Adrenal gland (tissue), 9 donors: ENCODE measurements at regions not wholly inside any gene's neighbourhood (a gene's known extent, or its start where the extent isn't known, plus 50 kb on each side); places are given as distances from the start of the nearest gene placed in this dataset.

Experiments used
- DNase-seq, 7 donors: peaks; one replicate each; pipeline ENCODE4 v3.0.0-alpha.2; 2019 to 2020
- H3K27ac ChIP-seq, 5 donors: fragments of 200-600 bp; sonication (generic) in 4 of 5; 1 replicate in 3 of 5; 2 replicates in 2 of 5; pipeline versions ENCODE4 v1.5.1 to v1.8.0; 2016 to 2020; ENCODE audit warnings: mild to moderate bottlenecking in 1 of 5
- H3K27me3 ChIP-seq: fragments of 200-600 bp; 2 replicates; pipeline ENCODE4 v1.8.0; 2021
- H3K36me3 ChIP-seq, 2 donors: fragments of 200-600 bp; replicated peaks in 1 of 2; 1 replicate in 1 of 2; 2 replicates in 1 of 2; pipeline versions ENCODE4 v1.5.1 to v1.8.0; 2018 to 2022
- H3K4me1 ChIP-seq, 2 donors: fragments of 200-600 bp; replicated peaks in 1 of 2; 1 replicate in 1 of 2; 2 replicates in 1 of 2; pipeline versions ENCODE4 v1.5.1 to v1.8.0; 2018 to 2021
- H3K4me3 ChIP-seq, 4 donors: fragments of 200-600 bp; sonication (generic) in 3 of 4; one replicate each; pipeline ENCODE4 v1.5.1; 2016 to 2018
- H3K9me3 ChIP-seq, 3 donors: fragments of 200-600 bp; sonication (generic) in 1 of 3; replicated peaks in 1 of 3; 1 replicate in 2 of 3; 2 replicates in 1 of 3; pipeline versions ENCODE4 v1.5.1 to v1.8.0; 2016 to 2021
- POLR2A ChIP-seq, 2 donors: fragments of 450-650 bp; IDR thresholded peaks; one replicate each; pipeline ENCODE4 v1.6.1; 2017; ENCODE audit warnings: antibody characterized with exemption in 2 of 2, mild to moderate bottlenecking in 2 of 2, moderate library complexity in 1 of 2
- WGBS, 4 donors: extraction: QIAGEN DNeasy Blood & Tissue Kit in 2 of 4; methylation state at CpG; one replicate each; pipeline versions ENCODE4 v1.1.5 to v1.1.7; 2013 to 2017; 5-methylcytosine and 5-hydroxymethylcytosine counted together
- intact Hi-C, 2 donors: fragments of 100-400 bp; cut with DNase I; formaldehyde crosslinking; loops; one replicate each; pipeline versions ENCODE4 v1.14.1 to v1.15.0; 2022 to 2023
- TF ChIP-seq, protein P1 (sequence below), 6 experiments: fragments of 450-650 bp in 4 of 6; fragments of 200-600 bp in 2 of 6; sonication (generic) in 1 of 6; IDR thresholded peaks; 1 replicate in 5 of 6; 2 replicates in 1 of 6; pipeline versions ENCODE4 v1.5.1 to v1.8.0; 2016 to 2021; ENCODE audit warnings: antibody characterized with exemption in 6 of 6, mild to moderate bottlenecking in 2 of 6, moderate library complexity in 1 of 6
- donor health status: healthy with polysubstance abuse.
- donor health status: Bipolar disorder and iron deficiency.
- donor health status: DM: yes; HTN: yes; CAD: no.
- donor health status: DM: no; HTN: no; CAD: no.
- donor health status: DM: no; HTN: no; CAD: no.

DNA sequence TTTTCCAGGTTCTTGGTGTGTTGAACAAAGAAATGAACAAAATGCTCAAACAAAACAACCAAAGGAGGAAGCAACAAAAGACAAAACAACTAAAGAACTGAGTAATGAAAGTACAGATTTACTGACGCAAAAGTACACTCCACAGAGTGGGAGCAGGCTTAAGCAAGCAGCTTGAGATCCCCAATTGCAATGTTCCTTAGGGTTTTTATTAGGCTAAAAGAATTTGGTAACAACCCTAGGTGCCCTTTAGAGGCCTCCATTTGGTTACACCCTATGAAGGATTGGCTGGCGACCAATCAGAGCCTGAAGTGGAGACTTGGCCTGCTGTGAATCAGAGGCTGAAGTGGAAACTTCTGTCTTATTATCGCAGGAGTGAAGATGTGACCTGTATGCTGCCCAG is 243.4 kb upstream of the ATP10A start:
- no peaks in the 10 kb centered on the region for H3K27me3 ChIP-seq
- no peak for TF ChIP-seq POLR2A (IDR thresholded peaks at IDR 0.05)
- TF ChIP-seq, protein P1, sequence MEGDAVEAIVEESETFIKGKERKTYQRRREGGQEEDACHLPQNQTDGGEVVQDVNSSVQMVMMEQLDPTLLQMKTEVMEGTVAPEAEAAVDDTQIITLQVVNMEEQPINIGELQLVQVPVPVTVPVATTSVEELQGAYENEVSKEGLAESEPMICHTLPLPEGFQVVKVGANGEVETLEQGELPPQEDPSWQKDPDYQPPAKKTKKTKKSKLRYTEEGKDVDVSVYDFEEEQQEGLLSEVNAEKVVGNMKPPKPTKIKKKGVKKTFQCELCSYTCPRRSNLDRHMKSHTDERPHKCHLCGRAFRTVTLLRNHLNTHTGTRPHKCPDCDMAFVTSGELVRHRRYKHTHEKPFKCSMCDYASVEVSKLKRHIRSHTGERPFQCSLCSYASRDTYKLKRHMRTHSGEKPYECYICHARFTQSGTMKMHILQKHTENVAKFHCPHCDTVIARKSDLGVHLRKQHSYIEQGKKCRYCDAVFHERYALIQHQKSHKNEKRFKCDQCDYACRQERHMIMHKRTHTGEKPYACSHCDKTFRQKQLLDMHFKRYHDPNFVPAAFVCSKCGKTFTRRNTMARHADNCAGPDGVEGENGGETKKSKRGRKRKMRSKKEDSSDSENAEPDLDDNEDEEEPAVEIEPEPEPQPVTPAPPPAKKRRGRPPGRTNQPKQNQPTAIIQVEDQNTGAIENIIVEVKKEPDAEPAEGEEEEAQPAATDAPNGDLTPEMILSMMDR (IDR thresholded peaks at IDR 0.05): no peak
- no peaks in the 10 kb centered on the region for H3K9me3 ChIP-seq
- WGBS, 4 donors: 82 to 94% (median 87%) methylated on average over 3 of the region's 3 CpGs
- intact Hi-C loops: no loop called here
- H3K36me3 ChIP-seq: no peaks in the 10 kb centered on the region
- DNase-seq: no peak
- H3K27ac ChIP-seq: no peak overlapping the region
- H3K4me3 ChIP-seq: no peak overlapping the region
- H3K4me1 ChIP-seq: no peaks in the 10 kb centered on the region

DNA sequence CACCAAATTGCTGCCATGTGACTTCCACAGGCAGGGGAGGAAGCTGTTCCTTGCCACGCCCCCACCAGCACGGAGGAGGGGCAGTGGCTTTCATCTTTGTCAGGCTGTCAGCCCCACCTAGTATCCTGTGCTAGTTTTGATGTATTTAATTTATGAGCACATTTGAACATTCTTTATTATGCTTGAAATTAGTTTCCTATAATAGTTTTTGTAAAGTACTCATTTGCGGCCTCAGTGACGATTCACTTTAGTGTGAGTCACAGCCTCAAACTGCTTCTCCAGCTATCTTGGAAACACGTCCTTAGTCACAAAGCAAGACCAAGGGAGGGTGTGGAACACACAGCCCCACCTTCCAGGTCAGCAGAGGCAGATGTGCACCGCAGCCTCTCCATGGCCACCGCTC is 239.9 kb upstream of the ATP10A start:
- no peaks in the 10 kb centered on the region for H3K9me3 ChIP-seq
- no peaks in the 10 kb centered on the region for H3K36me3 ChIP-seq
- no peak for DNase-seq
- H3K27ac ChIP-seq: no peak overlapping the region
- no peaks in the 10 kb centered on the region for H3K27me3 ChIP-seq
- H3K4me3 ChIP-seq: no peak overlapping the region
- 48 to 73% (median 70%) methylated on average over 5 to 7 of the region's 7 CpGs for WGBS, 4 donors
- no peak for TF ChIP-seq POLR2A (IDR thresholded peaks at IDR 0.05)
- TF ChIP-seq, protein P1 (IDR thresholded peaks at IDR 0.05): no peak
- intact Hi-C loops: no loop called here
- no peaks in the 10 kb centered on the region for H3K4me1 ChIP-seq

DNA sequence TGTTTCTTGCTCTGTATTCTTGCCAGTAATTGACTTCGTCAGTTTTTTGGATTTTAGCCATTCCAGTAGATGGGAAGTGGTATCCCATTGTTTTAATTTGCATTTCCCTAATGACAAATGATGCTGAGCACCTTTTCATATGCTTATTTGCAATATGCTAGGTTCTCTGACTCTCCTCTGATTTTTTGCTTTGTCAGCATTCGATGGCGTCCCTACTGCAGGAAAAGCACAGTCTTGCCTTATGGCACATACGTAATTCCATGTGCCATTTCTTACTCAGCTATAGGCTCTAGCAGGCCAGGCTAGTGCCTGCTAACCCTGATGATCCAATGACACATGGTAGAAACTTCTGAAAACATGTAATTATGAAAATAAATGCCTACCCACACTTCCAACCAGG is 239.2 kb upstream of the ATP10A start:
- no peak for TF ChIP-seq POLR2A (IDR thresholded peaks at IDR 0.05)
- TF ChIP-seq, protein P1 (IDR thresholded peaks at IDR 0.05): no peak
- no peaks in the 10 kb centered on the region for H3K4me1 ChIP-seq
- H3K4me3 ChIP-seq: no peak overlapping the region
- H3K36me3 ChIP-seq: no peaks in the 10 kb centered on the region
- H3K27me3 ChIP-seq: no peaks in the 10 kb centered on the region
- no peak for DNase-seq
- H3K27ac ChIP-seq: no peak overlapping the region
- H3K9me3 ChIP-seq: no peaks in the 10 kb centered on the region
- WGBS, 4 donors: 79 to 87% (median 82%) methylated on average over 4 of the region's 4 CpGs
- intact Hi-C loops: no loop called here

DNA sequence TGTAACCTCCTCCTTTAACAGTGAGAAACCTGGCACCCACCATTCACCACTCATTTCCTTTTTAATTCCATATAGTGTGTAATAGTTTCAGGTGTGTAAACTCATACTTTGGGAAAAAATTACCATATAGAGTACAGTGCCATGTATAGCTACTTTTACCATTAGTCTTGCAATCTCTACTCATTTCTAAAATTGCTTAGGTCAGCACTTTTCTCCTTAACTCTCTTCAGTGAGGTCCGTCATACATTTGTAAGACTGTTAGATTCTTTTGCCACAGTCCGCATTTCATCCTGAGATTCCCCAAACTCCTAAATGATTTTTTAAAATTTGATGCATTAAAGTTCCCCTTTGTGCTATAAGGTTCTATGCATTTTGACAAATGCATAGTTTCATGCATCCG is 238.3 kb upstream of the ATP10A start:
- Histone ChIP-seq H3K4me1 (no peaks in the 10 kb centered on the region), H3K27ac (no peak overlapping the region), H3K27me3 (no peaks in the 10 kb centered on the region), H3K36me3 (no peaks in the 10 kb centered on the region), H3K4me3 (no peak overlapping the region), H3K9me3 (no peaks in the 10 kb centered on the region)
- TF ChIP-seq POLR2A (IDR thresholded peaks at IDR 0.05): no peak
- TF ChIP-seq, protein P1 (IDR thresholded peaks at IDR 0.05): no peak
- DNase-seq: no peak
- intact Hi-C loops: no loop called here
- 82 to 92% (median 88%) methylated on average over 3 of the region's 3 CpGs for WGBS, 4 donors
